SK-N-SH (cell line): ENCODE measurements at regions not wholly inside any gene's neighbourhood (a gene's known extent, or its start where the extent isn't known, plus 50 kb on each side); places are given as distances from the start of the nearest gene placed in this dataset.

Source experiments
- CTCF ChIA-PET: fragments of 300-600, 350-600 bp; formaldehyde crosslinking; extraction: SDS; loops from one replicate; lab custom pipeline; 2021; lab: Yijun Ruan, JAX
- POLR2A ChIA-PET: fragments of 350-600 bp; sonication (Branson Sonifier 250); formaldehyde crosslinking; extraction: SDS; loops from one replicate; lab custom pipeline; 2020; ENCODE audit warnings: antibody characterized with exemption, inconsistent platforms; lab: Yijun Ruan, JAX
- DNase-seq: peaks from one replicate; pipeline ENCODE4 v3.0.0; 2012
- H2AFZ ChIP-seq: fragments of 200-600 bp; sonication (generic); 2 replicates; pipeline ENCODE4 v1.8.1; 2016; ENCODE audit warnings: antibody characterized with exemption, mild to moderate bottlenecking, low read depth
- H3F3A ChIP-seq: fragments of 200-600 bp; sonication (generic); replicated peaks from 2 replicates; pipeline ENCODE3; 2016; ENCODE audit warnings: antibody characterized with exemption, mild to moderate bottlenecking; ENCODE audit not compliant: insufficient read depth
- H3K27ac ChIP-seq, 2 experiments: fragments of 200-500 bp in 1 of 2; fragments of 200-600 bp in 1 of 2; sonication (Bioruptor generic) in 1 of 2; sonication (generic), shearing (Covaris generic) in 1 of 2; 2 replicates each; pipeline versions ENCODE4 v1.5.1 to v1.6.1; 2014 to 2016; ENCODE audit warnings: low read depth in 2 of 2, inconsistent platforms in 1 of 2, low read length in 1 of 2, mild to moderate bottlenecking in 1 of 2, mixed read lengths in 1 of 2
- H3K27me3 ChIP-seq: fragments of 200-600 bp; sonication (generic), shearing (Covaris generic); 2 replicates; pipeline ENCODE4 v1.6.1; 2016; ENCODE audit warnings: mixed run types; ENCODE audit not compliant: insufficient read depth
- H3K36me3 ChIP-seq, 2 experiments: fragments of 200-500 bp in 1 of 2; fragments of 200-600 bp in 1 of 2; sonication (Bioruptor generic) in 1 of 2; sonication (generic) in 1 of 2; replicated peaks in 1 of 2; 2 replicates each; pipeline versions ENCODE3 to v1.5.1; 2014 to 2016; ENCODE audit warnings: low read length in 1 of 2, mild to moderate bottlenecking in 1 of 2; ENCODE audit not compliant: insufficient read depth in 2 of 2, control insufficient read depth in 1 of 2
- H3K4me1 ChIP-seq, 2 experiments: fragments of 200-500 bp in 1 of 2; fragments of 200-600 bp in 1 of 2; sonication (Bioruptor generic) in 1 of 2; sonication (generic), shearing (Covaris generic) in 1 of 2; 2 replicates each; pipeline versions ENCODE4 v1.5.1 to v1.6.1; 2014 to 2016; ENCODE audit warnings: low read depth in 1 of 2, low read length in 1 of 2, mixed run types in 1 of 2; ENCODE audit not compliant: insufficient read depth in 2 of 2, control insufficient read depth in 1 of 2
- H3K4me2 ChIP-seq: fragments of 200-600 bp; sonication (generic), shearing (Covaris generic); 2 replicates; pipeline ENCODE4 v1.6.1; 2017; ENCODE audit warnings: mixed run types
- H3K4me3 ChIP-seq, 2 experiments: fragments of 200-500 bp in 1 of 2; fragments of 200-600 bp in 1 of 2; sonication (Bioruptor generic) in 1 of 2; sonication (generic), shearing (Covaris generic) in 1 of 2; 2 replicates each; pipeline versions ENCODE4 v1.5.1 to v1.8.1; 2014 to 2016; ENCODE audit warnings: low read depth in 2 of 2, inconsistent platforms in 1 of 2, low read length in 1 of 2, mild to moderate bottlenecking in 1 of 2, mixed read lengths in 1 of 2, moderate library complexity in 1 of 2
- H3K79me2 ChIP-seq: fragments of 200-600 bp; sonication (generic); 2 replicates; pipeline ENCODE4 v1.8.1; 2017; ENCODE audit warnings: mild to moderate bottlenecking; ENCODE audit not compliant: insufficient read depth
- H3K9ac ChIP-seq: fragments of 200-600 bp; sonication (generic); 2 replicates; pipeline ENCODE4 v1.6.1; 2017; ENCODE audit warnings: mixed run types
- H3K9me2 ChIP-seq: fragments of 200-600 bp; sonication (generic); 2 replicates; pipeline ENCODE4 v1.6.1; 2017; ENCODE audit warnings: mixed run types
- H3K9me3 ChIP-seq: fragments of 200-600 bp; sonication (generic); 2 replicates; pipeline ENCODE4 v1.6.1; 2017; ENCODE audit warnings: mixed run types, mild to moderate bottlenecking, moderate library complexity
- H4K20me1 ChIP-seq: fragments of 200-600 bp; sonication (generic); 2 replicates; pipeline ENCODE4 v1.6.1; 2017; ENCODE audit warnings: mild to moderate bottlenecking, mixed run types; ENCODE audit not compliant: insufficient read depth
- EP300 ChIP-seq, 2 experiments: IDR thresholded peaks; 2 replicates each; pipeline versions ENCODE4 v1.4.0 to v1.6.1; 2012; ENCODE audit warnings: borderline replicate concordance in 1 of 2, low read depth in 1 of 2, low read length in 1 of 2
- EZH2phosphoT487 ChIP-seq: fragments of 200-600 bp; sonication (generic); IDR thresholded peaks from 2 replicates; pipeline ENCODE4 v1.6.1; 2017; ENCODE audit warnings: low read depth, mixed run types, mild to moderate bottlenecking, antibody characterized with exemption, moderate library complexity, borderline replicate concordance
- FOXJ3 ChIP-seq: sonication (generic); formaldehyde crosslinking; IDR thresholded peaks from 2 replicates; pipeline ENCODE4 v1.5.1; 2020; ENCODE audit warnings: mild to moderate bottlenecking, missing genetic modification reagents
- FOXM1 ChIP-seq: IDR thresholded peaks from 2 replicates; pipeline ENCODE4 v1.4.0; 2012; ENCODE audit warnings: low read depth, mild to moderate bottlenecking
- GATA2 ChIP-seq: sonication (generic); formaldehyde crosslinking; IDR thresholded peaks from 2 replicates; pipeline ENCODE4 v1.5.0; 2020; ENCODE audit warnings: mild to moderate bottlenecking, missing genetic modification reagents
- JUND ChIP-seq: IDR thresholded peaks from 2 replicates; pipeline ENCODE4 v1.4.0; 2012
- MEF2A ChIP-seq: IDR thresholded peaks from 2 replicates; pipeline ENCODE4 v1.4.0; 2012; ENCODE audit warnings: low read depth, borderline replicate concordance
- NFIC ChIP-seq: IDR thresholded peaks from 2 replicates; pipeline ENCODE4 v1.4.0; 2012; ENCODE audit warnings: borderline replicate concordance
- RAD21 ChIP-seq: IDR thresholded peaks from 2 replicates; pipeline ENCODE4 v1.6.1; 2012; ENCODE audit warnings: mild to moderate bottlenecking, low read length
- RCOR1 ChIP-seq: fragments of 150-350 bp; IDR thresholded peaks from 2 replicates; pipeline ENCODE4 v1.6.1; 2017; ENCODE audit warnings: antibody characterized with exemption, low read length
- RXRA ChIP-seq: IDR thresholded peaks from 2 replicates; pipeline ENCODE4 v1.4.0; 2012; ENCODE audit warnings: low read depth, mild to moderate bottlenecking, borderline replicate concordance
- SMC3 ChIP-seq: IDR thresholded peaks from 2 replicates; pipeline ENCODE4 v1.6.1; 2012; ENCODE audit warnings: low read depth, low read length, improper control_type of control experiment
- TCF12 ChIP-seq: IDR thresholded peaks from 2 replicates; pipeline ENCODE4 v1.4.0; 2012
- USF1 ChIP-seq: IDR thresholded peaks from 2 replicates; pipeline ENCODE4 v1.4.0; 2012; ENCODE audit warnings: low read depth, borderline replicate concordance
- USF2 ChIP-seq: fragments of 150-350 bp; IDR thresholded peaks from 2 replicates; pipeline ENCODE4 v1.6.1; 2017; ENCODE audit warnings: antibody characterized with exemption, low read length, low read depth, borderline replicate concordance
- ZBTB33 ChIP-seq: IDR thresholded peaks from 2 replicates; pipeline ENCODE4 v1.4.0; 2012; ENCODE audit warnings: low read depth, borderline replicate concordance
- WGBS: methylation state at CpG from one replicate; pipeline ENCODE4 v1.1.6; 2017; ENCODE audit warnings: low lambda C conversion rate; 5-methylcytosine and 5-hydroxymethylcytosine counted together
- TF ChIP-seq, protein P1 (sequence below): IDR thresholded peaks from 2 replicates; pipeline ENCODE4; 2012

DNA sequence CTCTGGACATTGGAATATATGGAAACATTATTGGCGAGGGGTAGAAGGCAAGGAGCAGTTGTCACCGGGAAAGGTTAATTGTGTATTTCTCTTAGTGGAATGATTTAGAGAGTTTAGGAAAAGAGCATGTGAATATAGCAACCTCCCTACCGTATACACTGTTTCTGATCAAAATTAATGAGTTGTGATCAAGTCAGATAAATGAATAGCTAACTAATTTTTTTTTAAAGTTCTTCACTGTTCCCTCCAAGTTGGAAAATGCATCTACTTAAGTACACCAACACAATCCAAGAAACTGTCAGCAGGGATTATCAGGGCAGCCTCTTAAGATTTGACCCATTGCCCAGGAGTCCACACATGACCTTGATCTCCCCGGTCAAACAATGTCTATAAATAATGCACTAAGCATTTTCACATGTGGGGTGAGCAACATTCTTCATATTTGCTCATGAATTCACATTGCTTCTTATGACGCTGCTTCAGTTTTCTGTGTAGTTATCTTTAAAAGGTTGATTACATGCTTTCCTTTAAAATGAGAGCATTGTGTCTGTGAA is 680.8 kb upstream of the NRSN1 start:
- no peaks in the 10 kb centered on the region for H3K79me2 ChIP-seq
- 0 out of 2 replicates have a peak, but pooled peaks have one; percentile 13 for TF ChIP-seq MEF2A
- TF ChIP-seq RCOR1, result no peak
- TF ChIP-seq RXRA, result peak; percentile 37; the same call in 1 of the 2 replicates
- TF ChIP-seq TCF12, result peak; percentile 33; the same call in 1 of the 2 replicates
- TF ChIP-seq EP300 (IDR thresholded peaks at IDR 0.05; ENCODE audit: borderline replicate concordance in 1 of 2, low read depth in 1 of 2, low read length in 1 of 2), result peak in 1 of 2 experiments; percentile 28; a peak in 2 of 4 replicates
- TF ChIP-seq JUND, result no peak
- peak; percentile 44; the same call in 1 of the 2 replicates for TF ChIP-seq NFIC
- no peak for TF ChIP-seq USF1
- TF ChIP-seq, protein P1, sequence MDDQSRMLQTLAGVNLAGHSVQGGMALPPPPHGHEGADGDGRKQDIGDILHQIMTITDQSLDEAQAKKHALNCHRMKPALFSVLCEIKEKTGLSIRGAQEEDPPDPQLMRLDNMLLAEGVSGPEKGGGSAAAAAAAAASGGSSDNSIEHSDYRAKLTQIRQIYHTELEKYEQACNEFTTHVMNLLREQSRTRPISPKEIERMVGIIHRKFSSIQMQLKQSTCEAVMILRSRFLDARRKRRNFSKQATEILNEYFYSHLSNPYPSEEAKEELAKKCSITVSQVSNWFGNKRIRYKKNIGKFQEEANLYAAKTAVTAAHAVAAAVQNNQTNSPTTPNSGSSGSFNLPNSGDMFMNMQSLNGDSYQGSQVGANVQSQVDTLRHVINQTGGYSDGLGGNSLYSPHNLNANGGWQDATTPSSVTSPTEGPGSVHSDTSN, result peak; percentile 44
- TF ChIP-seq FOXM1, result 0 out of 2 replicates have a peak, but pooled peaks have one; percentile 35
- TF ChIP-seq USF2, result no peak
- TF ChIP-seq, all 33 proteins: peak for 7
- Histone ChIP-seq H3K36me3 (no peaks in the 10 kb centered on the region), H4K20me1 (no peaks in the 10 kb centered on the region), H3K9me2 (no peaks in the 10 kb centered on the region), H3K9ac (no peak overlapping the region), H3K27ac (peak overlapping the region; percentile 28 to 98; a peak in 3 of 4 replicates), H3K9me3 (no peaks in the 10 kb centered on the region), H3F3A (no peaks in the 10 kb centered on the region), H2AFZ (no peak overlapping the region), H3K4me2 (no peak overlapping the region), H3K4me3 (no peak overlapping the region), H3K27me3 (no peaks in the 10 kb centered on the region), H3K4me1 (peaks cover 8 to 37% of the 10 kb centered on the region in 2 experiments; a peak in 3 of 4 replicates)
- WGBS, result 38% methylated on average over 5 of the region's 5 CpGs
- POLR2A ChIA-PET, result interaction anchor here (1.3 to 3.7 kb wide), 3 partner anchors 441 to 1851 kb away, joined by 7 to 18 read pairs (median 13); partner anchors contain the start of gene SOX4
- DNase-seq, result no peak
- CTCF ChIA-PET, result interaction anchor here (0.8 to 5.4 kb wide), 15 partner anchors 12 to 1848 kb away, joined by 3 to 59 read pairs (median 4); no protein-coding TSS in a partner anchor

DNA sequence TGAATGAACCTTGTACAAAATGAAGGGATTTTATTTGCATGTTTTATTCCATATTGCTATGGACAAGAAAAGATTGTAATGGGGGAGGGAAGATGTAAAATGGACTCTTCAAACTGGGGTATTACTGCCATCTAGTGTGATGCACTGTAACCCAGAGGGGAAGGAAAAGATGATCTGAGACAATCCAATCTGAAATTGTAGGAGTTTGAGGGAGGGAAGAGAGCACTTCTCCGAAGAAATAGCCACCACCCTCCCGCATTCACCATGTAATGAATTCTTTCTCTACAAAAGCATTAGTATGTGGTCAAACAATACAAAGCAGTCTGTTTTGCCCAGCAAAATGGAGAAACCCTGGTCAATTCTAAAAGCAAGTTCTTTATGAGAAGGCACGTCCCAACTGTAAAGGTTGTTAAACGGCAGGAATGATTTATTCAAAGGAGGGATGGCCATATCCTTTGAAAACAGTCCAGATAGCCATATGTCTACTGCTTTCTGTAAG is 679.5 kb upstream of the NRSN1 start:
- H3K36me3 ChIP-seq, result no peaks in the 10 kb centered on the region
- 24% methylated on average over 4 of the region's 4 CpGs for WGBS
- POLR2A ChIA-PET, result interaction anchor here (1.3 to 3.7 kb wide), 4 partner anchors 165 to 1852 kb away, joined by 7 to 18 read pairs (median 10); partner anchors contain the start of gene SOX4
- H3K9ac ChIP-seq, result no peak overlapping the region
- peaks cover 8 to 37% of the 10 kb centered on the region in 2 experiments; a peak in 3 of 4 replicates for H3K4me1 ChIP-seq
- H3K4me3 ChIP-seq, result peak overlapping the region in 1 of 2 experiments; percentile 37; a peak in 1 of 4 replicates
- CTCF ChIA-PET, result interaction anchor here (0.6 to 5.4 kb wide), 37 partner anchors 9 to 1858 kb away, joined by 3 to 59 read pairs (median 4); partner anchors contain the start of gene SOX4
- no peaks in the 10 kb centered on the region for H4K20me1 ChIP-seq
- no peaks in the 10 kb centered on the region for H3K79me2 ChIP-seq
- H3F3A ChIP-seq, result no peaks in the 10 kb centered on the region
- H3K9me2 ChIP-seq, result no peaks in the 10 kb centered on the region
- H2AFZ ChIP-seq, result peak overlapping the region; percentile 53
- H3K27me3 ChIP-seq, result no peaks in the 10 kb centered on the region
- no peaks in the 10 kb centered on the region for H3K9me3 ChIP-seq
- peak overlapping the region in 1 of 2 experiments; percentile 98; a peak in 3 of 4 replicates for H3K27ac ChIP-seq
- peak; percentile 42 for DNase-seq
- H3K4me2 ChIP-seq, result no peak overlapping the region
- TF ChIP-seq GATA2 (CRISPR knock-in tag) (peak; percentile 24; the same call in 1 of the 2 replicates), RAD21 (peak; percentile 96), MEF2A (no peak), USF2 (no peak), RCOR1 (0 out of 2 replicates have a peak, but pooled peaks have one; percentile 43), EZH2phosphoT487 (no peak), ZBTB33 (no peak), SMC3 (peak; percentile 67), FOXJ3 (no peak)
- TF ChIP-seq, protein P1, result no peak
